HG03103 (cell line): ENCODE measurements at regions not wholly inside any gene's neighbourhood (a gene's known extent, or its start where the extent isn't known, plus 50 kb on each side); places are given as distances from the start of the nearest gene placed in this dataset.
A peak's percentile ranks its signal among the peaks of the same experiment; 100 is the strongest.
"Not testable (repeated sequence)": the region's sequence is repeated elsewhere in the genome, so short reads cannot be mapped to it uniquely, and the experiment has no call there.

Source experiments
- ATAC-seq: cut with Tn5 transposase; IDR thresholded peaks from one replicate; pipeline ENCODE4 v1.9.1; 2021; ENCODE audit warnings: low read depth; ENCODE audit not compliant: unreplicated experiment

GRCh38 chrX:10469-11458 lies 270.4 kb upstream of the PLCXD1 start:
- ATAC-seq = not testable (repeated sequence)

- not testable (repeated sequence) for ATAC-seq
Measured at GRCh38 chrX:13821-14443, 267.2 kb upstream of the PLCXD1 start.

GRCh38 chrX:14452-14851 lies 266.7 kb upstream of the PLCXD1 start:
- ATAC-seq = not testable (repeated sequence)

- peak; percentile 74 for ATAC-seq
Measured at GRCh38 chrX:18768-19454, 262.3 kb upstream of the PLCXD1 start.

- ATAC-seq = peak; percentile 5
Measured at GRCh38 chrX:19455-19827, 261.7 kb upstream of the PLCXD1 start.

GRCh38 chrX:19912-20571 lies 261.1 kb upstream of the PLCXD1 start:
- peak; percentile 14 for ATAC-seq

- not testable (repeated sequence) for ATAC-seq
Measured at GRCh38 chrX:24139-24538, 257.0 kb upstream of the PLCXD1 start.
